Epithelial cell of esophagus (primary cell): ENCODE measurements at regions not wholly inside any gene's neighbourhood (a gene's known extent, or its start where the extent isn't known, plus 50 kb on each side); places are given as distances from the start of the nearest gene placed in this dataset.

Source experiments
- DNase-seq: peaks from one replicate; pipeline ENCODE4 v3.0.0; 2010; ENCODE audit warnings: low read depth
- H3K4me3 ChIP-seq: 2 replicates; pipeline ENCODE4 v1.5.1; 2011; ENCODE audit warnings: mild to moderate bottlenecking, low read length, control low read depth
- CTCF ChIP-seq: IDR thresholded peaks from 2 replicates; pipeline ENCODE4 v1.5.1; 2011; ENCODE audit warnings: low read depth, mild to moderate bottlenecking, low read length, control low read depth, inconsistent platforms; ENCODE audit not compliant: insufficient read depth; ENCODE audit errors: missing control alignments

GRCh38 chr15:94615688-94616087, 384.3 kb downstream of the MCTP2 start:
- no peak for DNase-seq
- H3K4me3 ChIP-seq: no peak overlapping the region
- TF ChIP-seq CTCF: no peak

DNA sequence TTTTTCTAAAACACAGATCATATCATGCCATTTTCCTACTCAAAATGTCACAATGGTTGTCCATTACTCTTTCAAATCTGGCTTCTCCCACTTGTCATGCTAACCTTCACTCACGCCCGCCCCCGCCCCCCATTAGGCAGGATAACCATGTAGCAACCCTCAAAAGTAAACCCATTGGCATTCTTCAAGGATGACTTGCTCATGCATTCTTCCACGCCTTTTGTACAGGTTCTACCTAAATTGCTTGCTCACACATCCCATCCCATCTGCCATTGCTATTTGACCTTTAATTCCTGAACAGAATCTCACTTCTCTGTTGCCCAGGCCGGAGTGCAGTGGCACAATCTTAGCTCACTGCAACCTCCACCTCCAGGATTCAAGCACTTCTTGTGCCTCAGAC, 389.3 kb downstream of the MCTP2 start:
- TF ChIP-seq CTCF: no peak
- DNase-seq: peak; percentile 30

GRCh38 chr15:94621736-94622135, 390.4 kb downstream of the MCTP2 start:
- TF ChIP-seq CTCF: no peak
- no peak overlapping the region for H3K4me3 ChIP-seq
- no peak for DNase-seq

More for the DNA sequence above, 389.3 kb downstream of the MCTP2 start:
- no peak overlapping the region for H3K4me3 ChIP-seq

DNA sequence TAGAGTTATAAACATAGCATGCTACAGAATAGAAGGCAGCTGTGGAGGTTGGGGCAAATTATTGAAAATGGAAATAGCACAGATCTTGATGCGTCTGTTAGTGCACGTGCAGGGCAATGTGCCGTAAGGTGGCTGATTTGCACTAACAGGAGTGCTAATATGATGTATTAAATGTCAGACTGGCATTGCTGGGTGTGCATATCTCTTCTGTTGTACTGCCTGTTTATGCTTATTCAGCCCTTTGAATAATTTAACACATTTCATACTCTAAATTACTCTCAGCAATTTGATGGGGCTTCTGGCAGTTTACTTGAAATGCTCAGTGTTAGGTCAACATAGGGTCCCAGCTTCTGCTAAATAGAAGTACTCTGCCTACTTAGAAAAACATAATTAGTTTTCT, 395.6 kb downstream of the MCTP2 start:
- no peak for DNase-seq
- H3K4me3 ChIP-seq: no peak overlapping the region
- TF ChIP-seq CTCF: no peak

DNA sequence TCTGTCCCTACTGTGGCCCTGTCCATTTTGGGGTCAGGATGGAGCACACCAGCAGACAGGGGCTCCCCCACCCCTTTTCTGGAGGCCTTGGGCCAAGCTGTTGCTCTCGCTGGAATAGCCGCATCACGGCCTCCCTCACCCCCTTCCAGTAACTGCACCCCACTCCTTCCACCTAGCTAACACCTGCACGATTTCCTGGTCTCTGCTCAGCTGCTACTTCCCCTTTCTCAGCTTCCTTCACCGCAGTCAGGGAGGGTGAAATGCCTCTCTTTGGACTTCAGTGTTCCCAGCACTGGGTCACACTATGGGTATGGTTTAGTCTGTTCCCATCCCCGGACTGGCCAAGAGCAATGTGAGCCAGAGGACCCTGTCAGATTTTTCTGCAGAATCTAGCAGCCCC, 400.2 kb downstream of the MCTP2 start:
- no peak for DNase-seq
- H3K4me3 ChIP-seq: no peak overlapping the region
- TF ChIP-seq CTCF: no peak

- no peak for TF ChIP-seq CTCF
- no peak overlapping the region for H3K4me3 ChIP-seq
- no peak for DNase-seq
Measured at GRCh38 chr15:94638183-94638582, 406.8 kb downstream of the MCTP2 start.

DNA sequence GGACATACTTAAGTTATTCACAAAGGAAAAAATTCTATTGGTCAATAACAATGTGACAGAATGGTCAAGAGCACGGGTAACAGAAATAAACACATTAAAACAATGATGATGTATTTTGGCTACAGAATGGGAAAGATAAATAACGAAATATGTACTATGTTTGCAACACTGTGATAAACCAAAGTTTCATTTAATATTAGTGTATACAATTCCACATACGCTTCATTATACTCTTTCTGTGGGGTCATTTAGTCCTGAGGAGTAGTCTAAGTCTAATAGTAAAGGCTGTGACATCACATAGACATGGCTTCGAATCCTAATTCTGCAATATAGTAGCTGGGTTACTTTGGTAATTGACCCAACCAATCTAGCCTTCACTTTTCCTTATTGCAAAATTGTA, 408.3 kb downstream of the MCTP2 start:
- H3K4me3 ChIP-seq: no peak overlapping the region
- no peak for TF ChIP-seq CTCF
- DNase-seq: no peak
